GM21423 (cell line): ENCODE measurements at regions not wholly inside any gene's neighbourhood (a gene's known extent, or its start where the extent isn't known, plus 50 kb on each side); places are given as distances from the start of the nearest gene placed in this dataset.

Experiments
- ATAC-seq: cut with Tn5 transposase; IDR thresholded peaks from one replicate; pipeline ENCODE4 v1.9.1; 2021; ENCODE audit warnings: mild to moderate bottlenecking, moderate library complexity; ENCODE audit not compliant: unreplicated experiment

GRCh38 chr7:41383596-41383995, 319.3 kb downstream of the INHBA start:
- no peak for ATAC-seq

DNA sequence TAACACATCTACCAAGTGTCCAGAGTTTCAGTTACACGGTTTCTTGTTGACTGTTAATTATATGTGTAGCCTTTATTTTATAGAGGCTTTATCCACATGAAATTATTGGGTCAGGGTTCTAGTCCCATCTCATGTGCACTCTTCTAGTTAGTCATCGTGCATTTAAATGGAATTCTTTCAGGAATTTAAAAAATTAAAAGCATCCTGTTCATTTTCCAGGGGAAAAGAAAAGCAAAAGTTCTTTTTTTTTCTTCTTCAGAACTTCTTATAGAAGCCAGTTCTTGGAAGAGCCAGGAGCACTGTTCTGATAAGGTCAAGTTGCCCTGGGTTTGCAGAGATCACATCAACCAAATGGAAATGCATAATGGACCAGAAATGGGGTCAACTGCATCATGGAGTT, 324.7 kb downstream of the INHBA start:
- ATAC-seq = no peak

GRCh38 chr7:41375582-41375981, 327.3 kb downstream of the INHBA start:
- no peak for ATAC-seq

DNA sequence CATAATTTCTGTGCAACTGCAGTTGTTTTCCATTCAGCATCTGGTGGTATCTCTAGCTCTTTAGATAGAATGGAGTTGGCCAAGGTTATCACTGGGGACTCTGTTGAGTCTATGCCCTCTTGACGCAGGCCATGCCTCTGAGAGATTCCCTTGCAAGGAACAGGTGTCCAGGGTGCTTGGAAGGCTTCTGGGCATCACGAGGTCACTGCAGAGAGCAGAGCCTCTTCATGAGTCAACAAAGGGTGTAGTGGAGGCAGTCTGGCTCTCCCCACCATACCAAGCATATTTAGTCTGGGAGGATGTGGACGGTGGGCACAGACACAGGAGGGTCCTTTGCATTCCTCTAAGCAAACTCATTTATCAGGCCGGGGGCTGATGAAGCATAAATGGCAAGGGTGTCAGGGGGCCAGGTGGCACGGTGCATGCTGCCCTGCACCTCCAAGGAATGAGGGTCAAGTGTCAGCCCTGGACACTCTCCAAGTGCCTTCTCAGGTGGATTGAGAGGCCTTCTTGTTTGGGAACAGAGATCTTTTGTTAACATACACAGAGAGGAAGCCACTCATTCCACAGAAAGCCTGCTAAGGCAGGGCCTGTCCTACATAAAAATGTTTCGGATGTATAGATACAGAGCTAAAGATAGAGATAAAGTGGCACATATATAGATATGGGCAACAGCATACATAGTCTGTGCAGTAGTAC, 328.6 kb downstream of the INHBA start:
- ATAC-seq = no peak

- no peak for ATAC-seq
Observed at GRCh38 chr7:41367967-41368882, 334.7 kb downstream of the INHBA start.

DNA sequence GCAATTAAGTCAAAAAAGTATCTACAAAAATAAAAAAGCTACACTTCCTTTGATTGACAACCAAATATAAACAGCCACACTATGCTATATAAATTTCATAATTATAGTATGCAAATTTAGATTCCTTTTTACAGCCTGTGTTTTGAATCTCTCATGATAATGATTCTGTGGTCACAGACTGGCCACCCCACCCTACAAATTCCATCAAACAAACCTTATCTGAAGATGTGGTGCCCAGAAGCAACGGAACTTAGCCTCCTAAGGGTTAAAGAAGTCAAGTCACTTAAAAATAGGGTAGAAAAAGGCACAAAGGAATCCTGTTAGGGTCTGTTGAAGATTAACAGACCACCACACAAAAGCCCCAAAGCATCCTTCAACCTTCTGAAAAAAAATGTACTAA, 351.8 kb downstream of the INHBA start:
- ATAC-seq = no peak

- ATAC-seq = no peak
Observed at GRCh38 chr7:41346878-41347277, 356.0 kb downstream of the INHBA start.

DNA sequence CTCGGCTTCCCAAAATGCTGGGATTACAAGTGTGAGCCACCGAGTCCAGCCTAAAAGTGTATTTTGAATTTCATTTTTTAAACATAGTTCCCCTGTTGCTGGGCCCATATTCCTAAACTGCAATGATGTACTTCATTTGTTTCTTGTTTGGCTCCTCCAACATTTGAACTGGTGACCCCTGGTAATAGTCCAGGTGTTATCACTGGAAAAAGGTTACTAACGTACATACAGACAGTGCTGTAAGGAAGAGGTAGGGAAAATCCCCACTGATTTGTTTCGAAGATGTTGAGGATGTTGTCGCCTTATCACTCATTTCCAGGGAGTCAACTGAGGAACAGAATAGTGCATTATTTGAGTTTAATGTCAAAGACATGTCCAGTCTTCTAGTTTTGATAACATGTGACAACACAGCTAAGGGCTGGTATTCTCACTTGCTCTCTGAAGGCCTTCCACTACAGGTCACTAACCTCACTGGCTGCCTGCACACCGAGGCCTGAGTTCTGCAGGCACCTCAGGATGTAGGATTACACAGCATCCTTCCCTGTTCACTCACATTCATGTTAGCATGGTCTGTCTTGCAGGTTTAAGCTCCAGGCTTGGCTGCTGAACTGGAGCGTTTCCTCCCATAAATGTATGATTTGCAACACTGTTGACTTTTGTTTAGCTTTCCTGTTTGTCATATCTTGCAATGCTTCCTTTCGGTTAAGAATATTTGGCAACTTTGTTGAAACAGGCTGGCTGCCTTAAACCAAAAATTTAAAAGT, 362.8 kb downstream of the INHBA start:
- ATAC-seq = no peak

DNA sequence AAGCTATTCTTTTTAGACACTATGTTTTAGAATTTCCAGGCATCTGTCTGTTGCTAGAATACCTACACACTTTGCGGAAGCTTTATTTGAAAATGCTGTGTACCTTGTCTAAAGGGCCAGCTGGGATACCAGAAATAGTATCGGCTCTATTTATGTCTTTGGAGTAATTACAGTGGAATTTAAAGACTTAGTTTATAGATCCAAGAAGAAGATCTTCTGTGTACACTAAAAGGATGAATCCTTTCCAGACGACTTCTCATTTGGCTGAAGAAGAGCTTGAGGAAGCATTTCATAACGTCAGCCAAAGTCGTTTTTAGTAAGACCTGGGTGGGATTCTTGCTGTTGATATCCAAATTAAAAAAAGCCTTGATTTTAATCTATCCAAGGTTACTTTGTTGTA, 365.9 kb downstream of the INHBA start:
- ATAC-seq = no peak

DNA sequence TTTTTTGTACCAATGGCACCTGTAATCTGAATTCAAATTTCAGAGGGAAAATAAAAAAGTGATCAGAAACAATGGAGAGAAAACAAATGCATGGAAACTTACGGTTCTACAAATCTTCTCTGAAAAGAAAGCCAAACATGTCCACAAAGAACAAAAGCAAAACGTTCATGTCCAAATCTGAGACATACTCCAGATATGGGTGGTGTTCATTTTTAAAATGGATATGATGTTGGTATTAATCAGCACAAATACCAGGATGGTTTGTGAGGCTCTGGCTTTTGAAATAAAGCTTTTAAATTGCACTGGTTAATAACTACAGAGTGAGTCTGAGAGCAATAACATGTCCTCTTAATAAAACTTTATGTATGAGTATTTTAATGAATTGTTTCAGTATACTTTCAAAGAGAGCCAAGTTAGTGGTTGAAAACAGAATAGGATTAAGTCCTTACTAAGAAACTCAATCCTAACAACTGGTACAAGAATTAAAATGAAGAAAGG, 366.4 kb downstream of the INHBA start:
- ATAC-seq = no peak

DNA sequence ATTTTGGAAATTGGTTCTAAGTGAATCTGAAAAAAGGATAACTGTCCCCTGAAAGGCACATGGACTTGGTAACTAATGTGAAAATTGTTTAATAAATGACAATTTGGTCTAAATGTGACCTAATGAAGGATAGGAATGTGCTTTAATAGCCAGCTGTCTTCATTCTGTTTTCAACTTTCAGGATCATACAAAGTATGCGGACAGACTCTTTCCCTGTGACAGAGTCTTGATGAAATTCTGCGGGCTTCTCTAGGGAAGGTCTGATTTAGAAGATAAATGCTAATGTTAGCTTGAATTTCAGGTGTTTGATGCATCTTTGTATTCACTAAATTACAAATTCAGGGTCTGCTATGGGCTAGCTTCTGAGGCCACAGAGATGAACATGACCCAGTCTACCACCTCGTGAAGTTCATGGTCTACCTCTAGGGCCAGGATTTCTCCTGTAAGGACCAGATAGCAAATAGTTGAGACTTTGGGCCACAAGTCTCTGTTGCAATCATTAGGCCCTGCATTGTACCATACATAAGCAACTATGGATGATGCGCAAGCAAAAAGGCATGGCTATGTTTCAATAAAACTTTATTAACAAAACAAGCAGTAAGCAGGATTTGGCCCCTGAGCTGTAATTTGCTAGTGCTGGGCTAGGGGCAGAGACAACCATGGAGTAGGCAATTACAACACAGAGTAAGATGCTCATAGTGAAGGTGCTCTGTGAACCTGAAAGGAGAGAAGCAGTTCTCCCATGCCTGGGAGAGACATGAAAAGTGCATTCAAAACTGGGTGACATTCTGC, 368.6 kb downstream of the INHBA start:
- ATAC-seq = no peak

DNA sequence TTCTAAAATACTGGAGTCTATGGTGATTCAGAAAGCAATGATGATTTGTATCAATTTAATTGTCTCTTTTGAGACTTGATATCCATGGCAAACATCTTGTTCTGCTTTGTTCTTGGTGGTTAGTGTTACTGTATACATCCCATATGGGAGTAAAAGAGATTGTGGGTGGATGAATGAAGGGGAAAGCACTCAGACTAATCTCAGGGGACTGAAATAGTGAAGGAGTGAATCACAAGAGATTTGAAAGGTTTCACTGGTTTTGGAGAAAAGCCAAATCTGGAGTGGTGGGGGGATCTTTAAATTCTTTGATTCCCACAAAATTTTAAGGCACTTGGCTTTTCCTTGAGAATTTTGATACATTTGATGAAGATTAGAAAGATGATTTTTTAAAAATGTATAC, 369.4 kb downstream of the INHBA start:
- ATAC-seq = no peak

- ATAC-seq = no peak
Observed at GRCh38 chr7:41331194-41331593, 371.7 kb downstream of the INHBA start.

DNA sequence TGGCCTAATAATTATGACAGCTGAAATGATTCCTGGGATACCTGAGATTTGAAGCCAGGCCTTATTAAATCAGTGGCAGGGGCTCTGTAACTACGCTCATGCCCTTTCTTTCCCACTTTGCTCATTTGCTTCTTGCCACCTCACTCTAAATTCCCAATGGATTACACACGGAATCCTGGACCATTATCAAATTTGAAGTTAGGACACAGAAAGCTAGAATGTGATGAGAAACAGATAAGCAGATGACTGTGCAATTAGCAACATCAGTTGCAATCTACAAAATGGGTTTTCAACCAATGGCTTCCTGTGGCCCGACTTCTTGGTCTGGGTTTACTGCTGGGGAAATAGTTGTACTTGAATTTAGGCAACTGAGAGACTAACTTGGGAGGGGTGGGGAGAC, 374.3 kb downstream of the INHBA start:
- no peak for ATAC-seq

GRCh38 chr7:41328131-41328530, 374.8 kb downstream of the INHBA start:
- ATAC-seq = no peak

GRCh38 chr7:41326616-41327015, 376.3 kb downstream of the INHBA start:
- no peak for ATAC-seq

DNA sequence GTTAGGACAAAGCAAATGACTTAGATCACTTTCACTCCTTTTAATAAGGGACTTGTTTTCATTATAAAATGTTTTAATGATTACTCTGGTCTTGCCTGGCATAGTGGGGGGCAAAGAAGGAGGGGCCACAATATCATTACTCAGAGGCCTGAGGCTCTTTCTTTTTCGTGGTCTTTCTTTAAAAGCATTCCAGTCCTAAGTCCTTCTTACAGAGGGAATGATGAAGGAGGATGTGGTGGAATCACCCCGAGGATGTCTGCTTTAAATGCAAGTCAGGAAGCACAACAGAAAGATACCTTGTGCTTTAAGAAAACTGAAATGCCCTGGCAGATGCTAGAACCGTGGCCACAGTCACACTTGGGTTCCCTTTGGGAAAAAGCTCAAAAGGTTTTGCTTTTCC, 379.1 kb downstream of the INHBA start:
- no peak for ATAC-seq

DNA sequence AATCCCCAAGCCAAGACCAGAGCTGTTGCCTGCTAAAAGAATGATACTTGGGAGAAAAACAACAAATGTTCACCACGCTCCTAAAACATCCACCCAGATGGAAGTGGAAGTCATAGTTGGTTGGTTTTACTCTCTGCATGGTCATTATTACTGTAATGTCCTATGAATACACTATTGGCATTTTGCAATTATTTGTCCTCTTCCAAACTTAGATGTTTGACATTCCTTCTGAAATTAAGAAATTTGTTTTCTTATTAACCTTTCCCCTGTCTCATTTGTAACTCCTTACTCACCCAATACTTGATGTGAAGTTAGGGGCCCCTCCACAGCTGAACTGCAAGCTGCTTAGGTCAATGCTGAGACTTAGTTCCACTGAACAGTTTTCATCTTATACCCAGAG, 383.3 kb downstream of the INHBA start:
- no peak for ATAC-seq

GRCh38 chr7:41316410-41316809, 386.5 kb downstream of the INHBA start:
- no peak for ATAC-seq

GRCh38 chr7:41315764-41316163, 387.1 kb downstream of the INHBA start:
- no peak for ATAC-seq

- no peak for ATAC-seq
Observed at GRCh38 chr7:41313171-41313570, 389.7 kb downstream of the INHBA start.
